PFSK-1 (cell line): ENCODE measurements at regions not wholly inside any gene's neighbourhood (a gene's known extent, or its start where the extent isn't known, plus 50 kb on each side); places are given as distances from the start of the nearest gene placed in this dataset.

Experiments used
- REST ChIP-seq, 2 experiments: IDR thresholded peaks; 2 replicates each; pipeline versions ENCODE4 v1.6.1 to v1.8.0; 2011 to 2012; ENCODE audit warnings: low read depth in 2 of 2, low read length in 2 of 2, control low read depth in 1 of 2, inconsistent platforms in 1 of 2, mild to moderate bottlenecking in 1 of 2, moderate library complexity in 1 of 2; ENCODE audit not compliant: insufficient read depth in 1 of 2
- TAF1 ChIP-seq: IDR thresholded peaks from 2 replicates; pipeline ENCODE4 v1.6.1; 2012; ENCODE audit warnings: low read length, control low read depth, borderline replicate concordance; ENCODE audit not compliant: insufficient read depth

GRCh38 chr10:52368725-52369124 is 54.6 kb downstream of the DKK1 start:
- TF ChIP-seq REST (IDR thresholded peaks at IDR 0.05; ENCODE audit: insufficient read depth in 1 of 2, low read depth in 2 of 2, low read length in 2 of 2) (no peak), TAF1 (no peak)
